WI38 (cell line): ENCODE measurements at regions not wholly inside any gene's neighbourhood (a gene's known extent, or its start where the extent isn't known, plus 50 kb on each side); places are given as distances from the start of the nearest gene placed in this dataset.

Source experiments
- H3K4me3 ChIP-seq: 2 replicates; pipeline ENCODE4 v1.5.1; 2011; ENCODE audit warnings: low read depth, mild to moderate bottlenecking, control low read depth, low read length
- TF ChIP-seq, protein P1 (sequence below): IDR thresholded peaks from 2 replicates; pipeline ENCODE4 v1.5.1; 2012; ENCODE audit warnings: low read depth, mild to moderate bottlenecking, control low read depth, low read length

DNA sequence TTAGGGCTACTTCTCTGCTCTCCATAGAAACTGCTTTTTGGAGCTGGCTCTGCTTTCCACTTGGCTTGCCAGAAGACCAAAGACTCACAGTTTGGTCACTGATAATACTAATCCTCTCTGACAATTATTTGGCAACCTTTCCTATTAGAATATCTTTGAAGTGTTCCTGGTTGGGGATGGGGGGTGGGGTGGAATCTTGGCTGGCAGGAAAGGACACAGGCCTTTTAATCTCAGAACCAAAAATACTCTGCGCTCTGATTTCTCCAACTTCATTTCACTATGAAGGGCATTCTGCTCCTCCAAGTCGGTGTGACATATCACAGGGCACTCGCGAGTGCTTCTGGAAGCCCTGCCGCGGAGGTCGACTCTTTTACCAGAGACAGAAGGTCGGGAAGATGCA lies 1329.0 kb upstream of the WWC1 start:
- H3K4me3 ChIP-seq: no peak overlapping the region
- TF ChIP-seq, protein P1, sequence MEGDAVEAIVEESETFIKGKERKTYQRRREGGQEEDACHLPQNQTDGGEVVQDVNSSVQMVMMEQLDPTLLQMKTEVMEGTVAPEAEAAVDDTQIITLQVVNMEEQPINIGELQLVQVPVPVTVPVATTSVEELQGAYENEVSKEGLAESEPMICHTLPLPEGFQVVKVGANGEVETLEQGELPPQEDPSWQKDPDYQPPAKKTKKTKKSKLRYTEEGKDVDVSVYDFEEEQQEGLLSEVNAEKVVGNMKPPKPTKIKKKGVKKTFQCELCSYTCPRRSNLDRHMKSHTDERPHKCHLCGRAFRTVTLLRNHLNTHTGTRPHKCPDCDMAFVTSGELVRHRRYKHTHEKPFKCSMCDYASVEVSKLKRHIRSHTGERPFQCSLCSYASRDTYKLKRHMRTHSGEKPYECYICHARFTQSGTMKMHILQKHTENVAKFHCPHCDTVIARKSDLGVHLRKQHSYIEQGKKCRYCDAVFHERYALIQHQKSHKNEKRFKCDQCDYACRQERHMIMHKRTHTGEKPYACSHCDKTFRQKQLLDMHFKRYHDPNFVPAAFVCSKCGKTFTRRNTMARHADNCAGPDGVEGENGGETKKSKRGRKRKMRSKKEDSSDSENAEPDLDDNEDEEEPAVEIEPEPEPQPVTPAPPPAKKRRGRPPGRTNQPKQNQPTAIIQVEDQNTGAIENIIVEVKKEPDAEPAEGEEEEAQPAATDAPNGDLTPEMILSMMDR: no peak

DNA sequence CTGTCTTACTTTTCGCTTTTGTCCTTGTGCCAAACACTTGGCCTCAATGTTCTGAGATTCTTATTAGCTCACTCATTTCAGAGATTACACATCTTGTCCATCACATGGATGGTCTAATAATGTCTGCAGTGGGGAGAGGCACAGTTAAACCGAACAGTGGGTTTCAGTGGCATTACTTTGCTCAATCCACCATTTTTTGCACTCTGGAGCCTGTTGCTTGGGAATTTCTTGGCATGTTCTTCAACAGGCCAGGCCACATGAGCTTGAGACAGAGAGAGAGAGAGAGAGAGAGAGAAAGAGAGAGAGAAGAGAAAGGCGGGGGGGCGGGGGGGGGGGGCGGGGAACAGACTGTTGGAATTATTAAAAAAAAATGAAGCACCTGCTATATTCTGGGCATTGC lies 1327.8 kb upstream of the WWC1 start:
- H3K4me3 ChIP-seq: no peak overlapping the region
- TF ChIP-seq, protein P1: no peak

DNA sequence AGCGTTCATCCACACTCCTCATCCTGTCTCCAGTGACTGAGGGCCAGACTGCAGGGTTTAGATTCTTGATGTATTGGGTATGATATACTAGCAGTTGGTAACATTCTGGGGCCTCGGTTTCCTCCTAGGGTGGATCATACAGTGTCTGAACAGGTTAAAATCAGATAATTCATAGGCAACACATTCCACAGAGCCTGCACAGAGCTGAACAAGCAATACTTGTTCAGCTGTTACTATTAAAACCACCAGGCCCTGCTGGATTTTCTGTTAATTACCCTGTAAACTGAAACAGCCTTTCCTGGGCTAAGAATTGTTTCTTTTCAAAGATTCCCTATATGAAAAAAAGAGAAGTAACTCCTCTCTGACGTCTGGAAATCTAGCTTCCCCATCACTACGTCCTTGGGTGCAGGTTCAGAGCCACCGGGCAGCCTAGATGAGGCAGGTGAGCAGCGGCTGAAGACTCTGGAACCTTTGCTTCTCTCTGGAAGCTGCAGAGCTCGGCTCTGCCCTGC lies 1313.5 kb upstream of the WWC1 start:
- H3K4me3 ChIP-seq: no peak overlapping the region
- TF ChIP-seq, protein P1: no peak

DNA sequence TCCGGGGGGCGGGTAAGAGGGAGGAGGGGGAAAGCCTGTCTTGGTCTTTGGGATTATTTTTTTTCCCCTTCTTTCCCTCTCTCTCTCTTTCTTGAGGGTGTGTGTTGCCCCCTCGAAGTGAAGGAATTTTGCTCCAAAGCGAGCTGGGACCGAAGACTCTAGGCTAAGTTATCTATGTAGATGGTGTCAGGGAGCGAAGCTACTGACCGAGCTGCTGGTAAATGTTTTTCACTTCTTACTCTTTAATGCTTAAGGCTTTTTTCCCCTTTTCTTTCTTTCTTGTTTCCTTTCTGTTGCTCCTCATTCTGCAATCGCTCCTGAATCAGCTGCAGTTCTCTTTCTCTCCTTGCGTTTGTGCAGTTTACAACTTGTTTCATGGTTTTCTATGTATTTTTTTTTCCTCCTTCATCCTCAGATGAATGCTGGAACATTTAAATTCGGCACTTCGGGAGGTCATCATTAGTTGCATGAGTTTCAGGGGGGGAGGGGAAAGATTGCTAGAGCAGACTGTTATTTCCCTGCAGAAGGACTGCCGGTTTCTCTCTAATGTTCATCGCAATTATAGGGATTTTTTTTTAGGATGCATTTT lies 1312.0 kb upstream of the WWC1 start:
- TF ChIP-seq, protein P1: no peak
- H3K4me3 ChIP-seq: no peak overlapping the region

DNA sequence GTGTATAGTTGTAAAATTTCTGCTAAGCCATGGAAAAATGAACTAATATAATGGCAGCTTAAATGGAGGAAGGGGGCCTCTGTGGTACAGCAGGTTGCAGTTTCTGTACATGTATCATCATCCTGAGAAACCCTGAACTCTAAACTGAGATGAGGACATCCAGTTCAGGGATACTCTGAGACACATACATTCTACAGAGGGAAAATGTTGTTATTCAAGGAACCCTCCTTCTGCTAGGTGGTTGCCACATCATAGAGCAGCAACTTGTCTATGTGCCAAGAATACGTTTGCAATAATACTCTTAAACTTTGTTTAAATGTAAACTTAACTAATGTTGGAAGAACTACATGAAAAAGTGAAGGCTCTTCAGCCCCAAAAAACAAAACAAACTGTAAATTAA lies 1310.8 kb upstream of the WWC1 start:
- TF ChIP-seq, protein P1: no peak
- H3K4me3 ChIP-seq: no peak overlapping the region

DNA sequence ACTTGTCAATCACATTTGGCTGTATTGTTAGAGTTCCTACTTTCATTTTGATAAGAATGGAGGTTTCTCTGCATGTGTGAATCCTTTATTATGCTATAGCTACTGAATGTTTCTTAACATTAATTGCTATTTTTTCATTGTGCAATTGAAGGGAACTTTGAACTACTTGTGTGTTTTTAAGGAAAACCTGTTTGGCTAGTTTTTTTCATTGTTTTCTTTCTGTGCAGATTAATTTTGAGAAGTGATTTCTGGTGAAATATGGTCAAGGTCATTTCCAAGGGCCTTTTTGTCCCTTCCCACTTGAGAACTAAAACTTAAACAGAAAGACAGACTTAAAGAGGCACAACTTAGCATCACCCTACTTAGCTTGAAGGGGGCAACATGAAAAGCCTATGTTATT lies 1309.2 kb upstream of the WWC1 start:
- H3K4me3 ChIP-seq: no peak overlapping the region
- TF ChIP-seq, protein P1: no peak

DNA sequence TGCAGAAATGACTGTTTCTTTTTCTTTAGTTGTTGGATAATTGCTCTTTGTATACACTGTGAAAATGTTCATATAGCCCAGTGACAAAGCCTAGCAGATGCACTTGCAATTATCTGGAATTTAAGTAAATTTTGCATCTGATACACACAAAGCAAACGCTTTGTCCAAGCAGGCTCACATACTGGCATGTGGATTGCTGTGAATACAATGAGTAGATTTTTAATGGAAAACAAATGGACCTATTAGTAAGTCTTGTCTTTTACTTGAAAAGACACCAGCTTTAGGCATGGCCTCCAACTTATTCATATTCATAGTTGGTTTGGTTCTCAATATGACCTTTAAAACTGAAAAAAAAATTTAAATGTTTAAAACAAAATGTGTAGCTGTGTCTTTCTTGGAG lies 1299.8 kb upstream of the WWC1 start:
- TF ChIP-seq, protein P1: no peak
- no peak overlapping the region for H3K4me3 ChIP-seq
